IPS-11a (cell line): ENCODE measurements at regions not wholly inside any gene's neighbourhood (a gene's known extent, or its start where the extent isn't known, plus 50 kb on each side); places are given as distances from the start of the nearest gene placed in this dataset.

Experiments
- H3K4me3 ChIP-seq: one replicate; pipeline ENCODE4 v1.5.1; 2013; ENCODE audit warnings: low read depth, low read length, control low read depth

DNA sequence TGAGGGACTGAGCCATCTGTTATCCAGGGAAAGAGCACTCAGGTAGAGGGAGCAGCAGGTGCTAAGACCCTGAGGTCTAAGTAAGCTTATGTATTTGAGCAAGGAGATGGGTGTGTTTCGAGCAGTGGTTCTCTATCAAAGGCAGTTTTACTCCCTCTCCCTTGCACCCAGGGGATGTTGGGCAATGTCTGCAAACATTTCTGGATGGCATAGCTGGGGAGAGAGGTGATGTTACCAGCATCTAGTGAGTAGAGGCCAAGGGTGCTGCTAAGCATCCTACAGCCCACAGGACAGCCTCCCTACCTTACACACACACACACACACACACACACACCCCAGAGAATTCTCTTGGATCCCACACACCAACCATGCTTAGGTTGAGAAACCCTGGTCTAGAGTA, 221.0 kb upstream of the PWP1 start:
- no peak overlapping the region for H3K4me3 ChIP-seq

DNA sequence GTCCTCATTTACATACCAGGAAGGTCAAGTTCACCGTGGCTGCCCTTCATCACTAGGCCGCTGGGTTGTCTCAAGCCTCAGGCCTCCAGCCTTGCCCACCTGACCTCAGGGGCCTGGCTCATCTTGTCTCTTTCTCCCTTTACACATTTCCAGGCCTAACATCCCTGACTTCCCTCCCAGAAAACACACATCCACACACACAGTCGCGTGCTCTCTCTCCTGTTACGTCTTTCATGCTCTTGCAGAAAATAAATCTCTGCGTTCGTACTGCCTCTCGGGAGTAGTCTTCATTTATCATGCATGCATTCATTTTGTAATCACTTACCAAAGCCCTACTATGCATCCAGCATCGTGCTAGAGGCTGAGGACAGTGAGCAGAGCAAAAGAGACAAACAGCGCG, 220.0 kb upstream of the PWP1 start:
- H3K4me3 ChIP-seq: no peak overlapping the region

DNA sequence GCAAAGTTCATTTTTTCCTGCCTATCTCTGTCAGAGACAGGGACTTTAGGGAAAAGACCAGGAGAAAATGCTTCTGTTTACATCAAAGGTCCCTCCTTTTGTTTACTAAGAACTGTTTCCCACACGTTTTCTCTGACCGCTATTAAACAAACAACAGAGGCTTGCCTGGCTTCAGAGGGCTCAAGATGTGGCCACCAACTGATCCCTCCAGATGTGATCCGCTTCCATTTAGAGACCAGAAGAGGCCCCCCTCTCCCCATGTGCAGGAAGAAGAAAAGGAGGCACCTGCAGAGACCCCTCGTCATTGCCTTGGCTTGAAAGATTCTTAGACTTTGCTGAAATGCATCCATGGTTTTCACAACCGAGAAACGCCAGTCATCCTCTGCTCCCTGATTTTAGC, 217.9 kb upstream of the PWP1 start:
- H3K4me3 ChIP-seq: no peak overlapping the region

DNA sequence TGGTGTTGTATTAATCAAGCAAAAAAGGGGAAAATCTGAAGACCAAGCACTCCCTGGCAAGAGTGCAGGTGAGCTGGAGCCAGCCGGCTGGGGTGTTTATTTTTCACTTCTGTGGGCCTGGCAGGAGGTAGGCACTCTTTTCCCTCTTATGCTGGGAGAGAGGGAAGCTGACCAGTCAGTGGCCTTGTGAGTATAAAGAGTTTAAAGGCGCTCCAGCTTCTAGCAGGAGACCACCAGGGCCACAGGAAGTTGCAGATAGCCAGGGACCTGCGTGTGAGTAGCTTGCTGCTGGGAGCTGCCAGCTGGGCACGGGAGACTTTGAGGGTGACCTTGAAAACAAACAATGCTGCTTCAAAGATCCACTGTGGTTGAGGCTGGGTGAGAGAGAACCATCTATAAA, 217.4 kb upstream of the PWP1 start:
- no peak overlapping the region for H3K4me3 ChIP-seq

DNA sequence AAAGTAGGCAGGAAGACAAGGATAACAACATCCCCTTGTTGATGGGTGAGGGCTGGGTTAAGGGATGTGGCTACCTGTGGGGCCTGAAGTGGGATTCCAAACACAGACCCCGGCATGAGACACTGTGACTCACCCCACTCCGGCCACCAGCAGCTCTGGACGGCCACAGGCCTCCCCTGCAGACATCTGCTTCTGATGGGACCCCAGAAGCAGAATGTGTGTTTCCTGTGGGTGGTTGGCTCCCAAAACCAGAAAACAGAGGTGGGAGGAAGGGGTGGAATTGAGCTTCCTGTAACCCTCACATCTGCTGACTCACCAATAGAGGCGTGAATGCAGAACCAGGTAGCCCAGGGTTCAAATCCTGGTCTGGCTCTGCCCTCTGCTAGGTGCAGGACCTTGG, 216.6 kb upstream of the PWP1 start:
- no peak overlapping the region for H3K4me3 ChIP-seq

DNA sequence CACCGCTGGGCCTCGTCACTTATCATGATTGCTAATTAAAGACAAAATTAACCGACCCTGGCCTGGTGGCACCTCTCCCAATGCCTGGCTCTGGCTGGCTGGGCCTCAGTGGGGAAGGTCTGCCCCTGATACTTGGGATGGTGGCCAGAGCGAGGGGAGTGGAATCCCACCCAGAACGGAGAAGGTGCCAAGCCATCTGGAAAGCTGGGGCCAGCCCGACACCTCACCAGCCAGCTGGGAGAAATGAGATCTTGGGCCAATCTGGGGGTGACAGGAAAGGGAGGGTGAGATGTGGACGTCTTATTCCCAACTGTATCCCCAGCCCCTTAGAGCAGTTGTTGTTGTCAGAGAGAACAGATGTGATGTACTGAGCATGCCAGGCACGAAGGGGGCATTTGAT, 215.0 kb upstream of the PWP1 start:
- H3K4me3 ChIP-seq: no peak overlapping the region

DNA sequence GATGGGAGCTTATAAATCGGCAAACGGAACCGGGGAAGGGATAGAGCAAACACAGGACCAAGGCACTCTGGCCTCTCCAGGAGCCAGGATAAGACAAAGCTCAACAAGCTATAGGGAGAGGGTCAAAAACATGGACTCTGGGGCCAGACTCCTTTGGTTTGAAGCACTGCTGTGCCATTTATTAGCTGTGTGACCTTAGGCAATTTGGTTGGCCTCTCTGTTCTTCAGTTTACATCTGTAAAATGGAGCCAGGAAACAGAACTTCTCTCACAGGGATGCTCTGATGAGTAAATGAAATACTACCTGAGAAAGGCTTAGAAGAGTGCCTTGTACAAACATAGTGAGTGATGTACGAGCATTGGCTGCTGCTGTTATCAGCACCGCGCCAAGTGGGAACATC, 213.3 kb upstream of the PWP1 start:
- no peak overlapping the region for H3K4me3 ChIP-seq

DNA sequence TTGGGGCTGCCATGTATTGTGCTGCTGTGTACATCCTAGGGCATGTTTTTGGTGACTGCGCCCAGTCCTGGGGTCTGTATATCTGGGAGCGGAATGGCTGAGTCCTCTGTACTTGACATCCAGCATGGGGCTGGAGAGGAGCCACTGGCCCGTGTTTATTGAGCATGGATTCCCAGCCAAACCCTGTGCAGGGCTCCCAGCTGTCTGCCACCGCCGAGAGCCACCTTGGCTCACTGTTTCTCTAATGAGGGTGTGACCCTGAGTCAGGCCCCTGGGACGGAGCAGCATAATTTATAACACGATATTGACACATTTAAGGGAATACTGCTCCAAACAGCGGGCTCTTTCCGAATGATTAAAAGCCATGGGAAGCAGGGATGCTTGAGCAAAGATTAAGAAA, 211.5 kb upstream of the PWP1 start:
- no peak overlapping the region for H3K4me3 ChIP-seq

DNA sequence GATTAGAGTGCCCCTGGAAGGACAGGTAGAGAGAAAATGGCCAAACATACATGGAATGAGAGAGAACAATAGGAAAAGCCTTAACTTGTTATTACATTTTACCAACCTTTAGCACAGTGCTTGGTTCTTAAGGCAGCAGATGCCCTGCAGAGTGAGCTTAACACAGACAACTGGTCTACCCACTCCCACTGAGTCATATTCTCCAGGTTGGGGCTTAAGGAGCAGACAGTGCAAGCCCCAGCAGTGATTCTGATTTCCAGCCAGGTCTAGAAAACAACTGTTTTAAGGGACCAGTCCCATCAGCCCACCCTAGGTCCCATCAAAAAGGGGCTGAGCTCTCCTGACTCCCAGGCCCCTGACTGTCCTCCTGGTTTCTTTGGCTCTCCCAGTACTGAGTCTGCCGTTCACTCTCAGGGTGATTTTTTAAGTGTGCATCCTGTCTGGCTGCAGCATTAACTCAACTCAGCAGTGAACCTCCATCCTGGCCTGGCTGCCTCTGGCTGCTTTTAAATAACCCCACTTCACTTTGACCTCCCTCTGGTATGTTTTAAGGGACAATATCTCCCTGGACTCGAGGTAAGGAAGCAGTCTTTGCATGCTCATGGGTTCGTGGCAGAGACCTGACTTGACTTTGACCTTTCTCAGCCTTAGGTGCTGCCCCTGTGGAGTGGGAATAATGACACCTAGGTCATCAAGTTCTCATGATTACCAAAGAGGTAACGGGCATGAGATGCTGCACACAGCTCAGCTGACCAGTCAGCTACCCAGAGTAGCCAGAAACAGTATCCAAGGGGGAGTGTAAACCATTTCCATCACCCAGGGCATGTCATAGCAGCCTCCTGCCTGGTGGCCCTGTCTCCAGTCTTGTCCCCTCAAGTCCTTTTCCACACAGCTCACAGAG, 210.7 kb upstream of the PWP1 start:
- no peak overlapping the region for H3K4me3 ChIP-seq

DNA sequence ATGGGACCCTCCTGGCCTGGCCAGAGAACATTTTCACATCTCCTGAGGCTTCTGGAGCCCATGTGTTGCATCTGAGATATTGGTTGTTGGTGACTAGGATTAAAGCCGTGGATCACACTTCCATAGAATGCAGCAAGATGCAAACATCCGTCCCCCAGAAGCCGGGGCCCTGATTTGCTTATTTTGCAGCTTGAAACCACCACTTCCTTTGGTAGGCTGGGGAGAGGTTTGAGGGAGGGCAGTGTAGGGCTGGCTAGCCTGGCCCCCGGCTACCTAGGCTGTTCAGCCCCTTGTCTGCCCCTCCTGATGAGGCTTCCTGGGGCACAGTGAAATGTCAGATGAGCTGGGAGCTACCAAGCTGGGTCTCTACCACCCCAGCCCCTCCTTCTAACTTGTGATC, 209.7 kb upstream of the PWP1 start:
- H3K4me3 ChIP-seq: no peak overlapping the region

DNA sequence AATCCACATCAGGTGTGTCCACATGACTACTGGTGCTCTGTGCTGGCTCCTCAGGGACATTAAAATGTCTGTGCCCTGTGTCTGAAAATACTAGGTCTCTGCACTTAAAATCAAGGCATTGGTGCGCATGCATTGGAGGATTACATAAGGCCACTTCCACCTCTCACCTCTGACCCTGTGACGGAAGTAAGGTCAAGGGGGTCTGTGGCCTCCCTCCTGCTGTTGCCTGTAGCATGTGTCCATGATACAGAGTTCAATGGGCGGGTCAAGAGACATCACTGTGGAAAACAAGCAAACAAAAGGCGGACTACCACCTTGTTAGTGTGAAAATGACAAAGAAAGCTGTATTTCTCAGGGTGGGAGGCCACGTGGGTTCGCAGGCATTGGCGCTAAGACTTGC, 208.6 kb upstream of the PWP1 start:
- H3K4me3 ChIP-seq: no peak overlapping the region

DNA sequence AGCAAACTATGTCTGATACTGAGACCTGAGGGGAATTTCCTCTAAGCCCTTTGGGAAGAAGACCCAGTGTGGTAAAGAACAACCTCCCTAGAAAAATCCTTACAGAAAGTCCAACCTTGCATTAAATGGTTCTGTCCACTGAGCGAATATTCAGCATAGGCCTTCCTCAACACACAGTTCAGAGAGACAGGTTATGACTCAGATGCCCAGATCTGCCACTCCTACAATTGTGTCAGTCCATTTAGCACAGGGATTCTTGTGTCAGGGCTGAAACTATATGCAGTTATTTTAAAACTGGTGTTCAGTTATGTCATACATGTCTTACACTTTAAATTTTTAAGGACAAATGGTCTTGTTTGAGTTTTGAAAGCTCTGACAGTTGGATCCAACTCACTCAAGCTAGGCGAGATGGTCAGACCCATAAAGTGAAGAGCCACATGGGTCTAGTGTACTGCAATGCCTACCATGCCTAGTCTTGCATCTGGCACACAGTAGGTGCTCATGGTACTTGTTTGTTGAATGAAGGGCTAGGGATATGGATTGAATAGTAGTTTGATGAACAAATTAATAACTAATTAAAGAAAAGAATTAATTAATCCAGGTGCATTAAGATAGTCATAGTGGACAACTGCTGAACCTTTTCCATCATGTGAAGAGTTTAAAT, 207.5 kb upstream of the PWP1 start:
- no peak overlapping the region for H3K4me3 ChIP-seq

DNA sequence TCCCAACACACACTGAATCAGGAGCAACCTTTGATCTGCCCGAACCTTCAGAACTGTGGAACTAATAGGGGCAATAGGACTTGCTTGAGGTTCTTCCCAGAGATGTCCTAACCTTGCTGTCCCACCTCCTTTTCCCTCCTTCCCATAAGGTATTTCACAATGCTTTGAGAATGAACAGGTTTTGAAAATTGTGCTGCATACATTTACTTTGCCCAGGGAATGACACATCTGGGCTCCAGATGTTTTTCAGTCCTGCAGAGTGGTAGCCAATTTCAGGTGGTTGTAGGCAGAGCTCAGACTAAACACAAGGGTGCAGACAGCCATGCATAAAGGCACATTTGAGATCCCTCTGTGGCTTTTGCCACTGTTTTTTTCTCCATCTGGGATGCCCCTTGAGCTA, 206.7 kb upstream of the PWP1 start:
- H3K4me3 ChIP-seq: no peak overlapping the region

DNA sequence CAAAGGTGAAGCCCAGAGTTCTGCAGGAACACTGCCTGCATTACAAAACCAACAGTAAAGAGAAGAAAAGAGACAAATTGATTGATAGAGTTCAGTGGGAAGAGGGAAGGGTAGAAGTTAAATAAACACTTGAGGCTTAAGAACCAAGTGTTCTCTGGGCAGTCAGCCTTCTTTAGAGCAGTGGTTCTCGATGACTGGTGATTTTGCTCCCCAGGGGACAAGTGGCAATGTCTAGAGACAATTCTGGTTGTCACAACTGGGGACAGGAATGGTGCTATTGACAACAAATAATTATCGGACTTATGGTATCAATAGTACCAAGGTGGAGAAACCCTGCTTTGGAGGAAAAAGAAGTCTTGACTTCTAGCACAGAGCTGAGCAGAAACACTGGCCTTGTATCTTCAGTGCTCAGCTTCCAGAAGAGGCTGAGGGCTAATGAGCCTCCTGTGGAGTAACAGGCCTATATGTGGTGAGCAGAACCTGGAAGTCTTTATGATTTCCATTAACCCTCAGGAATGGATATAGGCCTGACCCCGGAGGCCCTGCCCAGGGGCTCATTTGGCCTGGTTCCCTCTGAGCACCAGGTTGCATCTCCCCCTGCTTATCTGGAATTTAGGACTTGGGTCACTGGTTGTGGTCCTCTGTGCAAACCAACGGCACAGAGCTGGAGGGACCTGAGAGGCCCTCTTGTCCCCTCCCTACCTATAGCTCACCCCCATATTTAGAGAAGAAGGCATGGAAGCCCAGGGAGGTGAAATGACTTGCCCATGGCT, 204.6 kb upstream of the PWP1 start:
- no peak overlapping the region for H3K4me3 ChIP-seq

DNA sequence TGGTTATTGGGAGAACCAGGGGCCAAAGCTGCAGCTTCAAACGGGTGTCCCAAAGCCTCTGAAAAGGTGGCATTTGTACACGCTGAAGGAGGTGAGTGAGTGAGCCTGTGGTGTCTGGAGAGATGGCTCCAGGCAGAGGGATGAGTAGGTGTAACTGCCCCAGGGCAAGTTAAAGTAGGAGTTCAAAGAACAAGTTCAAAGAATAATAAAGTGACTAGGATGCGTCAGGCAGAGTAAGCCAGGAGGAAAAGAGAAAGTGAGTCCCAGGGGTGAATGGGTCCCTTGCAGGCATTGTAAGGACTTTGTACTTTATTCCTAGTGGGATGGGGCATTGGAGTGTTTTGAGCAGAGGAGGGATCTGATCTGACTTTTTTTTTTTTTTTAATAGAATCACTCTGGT, 201.4 kb upstream of the PWP1 start:
- no peak overlapping the region for H3K4me3 ChIP-seq

DNA sequence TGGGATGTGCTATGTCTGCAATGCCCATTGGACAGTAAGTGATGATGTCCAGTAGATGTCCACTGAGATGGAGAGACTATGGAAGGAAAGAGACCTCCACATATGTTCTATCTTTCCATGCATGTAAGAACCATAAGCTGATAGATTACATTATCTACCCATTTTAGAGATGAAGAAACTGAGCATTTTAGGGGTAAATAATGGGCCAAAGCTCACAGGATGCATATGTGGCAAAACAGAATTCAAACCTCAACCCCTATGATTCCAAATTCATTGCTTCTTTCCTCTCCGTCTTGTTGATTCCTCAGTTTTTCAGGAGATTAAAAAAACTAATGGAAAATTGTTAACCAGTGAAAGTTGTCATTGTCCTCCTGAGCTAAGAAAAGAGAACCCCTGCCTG, 200.7 kb upstream of the PWP1 start:
- H3K4me3 ChIP-seq: no peak overlapping the region

DNA sequence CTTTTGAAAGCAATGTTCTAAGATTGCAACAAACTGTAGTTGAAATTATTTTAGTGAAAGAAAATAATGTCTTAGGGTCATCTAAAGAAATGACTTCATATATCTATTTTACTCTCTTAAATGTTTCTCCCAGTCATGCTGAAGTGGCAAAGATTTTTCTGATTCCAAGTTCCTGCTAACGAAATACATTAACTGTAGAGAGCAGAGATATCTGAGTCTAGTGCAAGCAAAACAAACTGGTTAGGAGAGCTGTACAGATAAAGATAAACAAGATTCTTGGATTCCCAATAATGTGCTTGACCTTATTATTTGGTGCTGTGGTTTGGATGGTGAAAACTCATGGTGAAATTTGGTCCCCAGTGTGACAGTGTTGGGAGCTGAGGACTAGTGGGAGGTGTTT, 199.9 kb upstream of the PWP1 start:
- no peak overlapping the region for H3K4me3 ChIP-seq

DNA sequence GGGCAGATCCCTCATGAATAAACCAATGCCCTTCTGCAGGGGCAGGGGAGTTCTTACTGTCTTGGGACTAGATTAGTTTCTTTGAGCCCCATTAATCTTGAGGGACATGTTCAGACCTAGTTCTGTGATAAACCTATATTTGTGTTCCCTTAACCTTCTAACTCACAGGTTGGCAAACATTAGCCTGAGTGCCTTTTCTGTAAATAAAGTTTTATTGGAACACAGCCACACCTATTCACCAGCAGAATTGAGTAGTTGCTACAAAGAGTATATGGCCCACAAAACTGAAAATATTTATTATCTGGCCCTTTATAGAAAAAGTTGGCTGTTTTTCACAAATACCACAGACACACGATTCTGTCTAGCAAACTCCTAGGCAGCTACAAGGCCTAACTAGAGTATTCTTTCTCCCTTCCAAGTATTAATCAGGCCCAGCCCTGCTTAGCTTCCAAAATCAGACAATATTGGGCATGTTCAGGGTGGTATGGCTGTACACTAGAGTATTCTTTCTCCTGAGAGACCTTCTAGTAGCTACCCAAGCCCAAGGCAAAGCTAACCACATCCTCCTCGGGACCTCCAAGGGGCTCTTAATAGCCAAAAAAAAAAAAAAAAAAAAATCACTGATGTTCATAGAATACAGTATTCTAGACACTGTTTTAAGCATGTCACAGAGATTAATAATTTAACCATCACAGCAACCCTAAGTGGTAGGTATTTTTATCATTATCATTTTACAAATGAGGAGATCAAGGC, 199.3 kb upstream of the PWP1 start:
- no peak overlapping the region for H3K4me3 ChIP-seq

DNA sequence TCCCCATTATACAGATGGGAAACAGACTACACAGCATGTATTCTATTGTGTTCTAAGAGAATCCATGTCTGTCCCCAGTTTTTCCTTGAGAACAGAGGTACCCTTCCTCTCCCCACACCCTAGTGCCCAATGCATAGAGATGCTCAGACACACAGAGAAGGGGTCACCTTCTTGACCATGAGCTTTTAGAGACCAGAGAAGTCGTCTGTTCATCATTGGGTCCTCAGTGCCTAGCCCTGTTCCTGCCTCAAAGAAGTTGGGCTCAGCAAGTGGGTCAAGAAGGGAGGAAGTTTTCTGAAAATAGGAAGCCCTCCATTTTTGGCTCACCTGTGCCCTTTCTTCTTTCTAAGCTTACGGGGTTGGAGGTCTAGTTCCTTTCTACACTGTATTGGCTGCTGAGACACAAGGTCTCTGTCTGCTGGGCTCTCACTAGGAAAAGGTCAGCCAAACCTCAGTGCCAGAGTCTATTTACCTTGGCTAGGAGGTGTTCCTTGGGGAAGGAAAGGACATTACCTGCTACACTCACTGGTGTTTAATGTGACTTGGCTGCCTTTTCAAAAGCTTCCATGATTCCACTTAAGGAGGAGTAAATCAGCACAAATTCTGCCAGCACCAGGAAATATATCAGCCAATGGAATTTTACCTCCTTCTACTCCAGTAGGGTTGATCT, 198.5 kb upstream of the PWP1 start:
- H3K4me3 ChIP-seq: no peak overlapping the region

DNA sequence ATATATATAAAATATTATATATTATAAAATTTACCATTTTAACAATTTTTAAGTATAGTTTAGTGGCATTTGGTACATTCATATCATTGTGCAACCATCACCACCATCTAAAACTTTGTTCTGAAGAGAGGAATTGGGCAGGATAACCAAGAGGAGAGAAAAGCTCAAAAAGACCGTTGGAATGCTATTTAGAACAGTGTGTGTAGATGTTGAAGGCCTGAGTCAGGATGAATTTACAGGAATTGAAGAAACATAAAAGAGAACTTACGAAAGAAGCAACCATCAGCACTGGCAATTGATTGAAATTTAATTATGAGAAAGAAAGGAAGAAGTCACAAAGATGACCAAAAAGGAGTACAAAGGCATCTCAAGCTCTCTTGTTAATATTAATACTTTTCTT, 196.9 kb upstream of the PWP1 start:
- H3K4me3 ChIP-seq: no peak overlapping the region

DNA sequence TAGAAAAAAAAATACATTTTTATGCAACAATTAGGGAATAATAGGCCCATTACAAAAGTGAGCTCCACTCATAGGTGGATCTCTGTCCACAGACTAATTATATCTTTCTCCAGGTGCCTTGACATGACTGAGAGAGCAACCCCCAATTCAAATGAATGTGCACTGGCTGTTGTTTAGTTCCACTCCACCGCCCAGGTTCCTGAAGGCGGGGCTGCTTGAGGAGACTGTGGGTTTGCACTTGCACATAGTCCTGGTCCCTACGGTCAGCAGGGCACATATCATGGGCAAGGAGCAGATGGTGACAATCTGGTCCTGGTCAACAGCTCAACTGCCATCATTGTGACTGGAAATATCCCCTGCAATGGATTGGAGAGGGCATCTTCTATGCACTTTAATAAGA, 195.6 kb upstream of the PWP1 start:
- no peak overlapping the region for H3K4me3 ChIP-seq
